GM18505 (cell line): ENCODE measurements at regions not wholly inside any gene's neighbourhood (a gene's known extent, or its start where the extent isn't known, plus 50 kb on each side); places are given as distances from the start of the nearest gene placed in this dataset.

ENCODE experiments used
- ATAC-seq: cut with Tn5 transposase; IDR thresholded peaks from one replicate; pipeline ENCODE4 v1.9.1; 2021; ENCODE audit not compliant: unreplicated experiment
- POLR2A ChIP-seq: IDR thresholded peaks from 4 replicates; pipeline ENCODE4 v1.6.1; 2011; ENCODE audit warnings: borderline replicate concordance; ENCODE audit not compliant: insufficient read depth, insufficient read length; ENCODE audit errors: extremely low read depth

GRCh38 chr4:17368408-17368807, 143.5 kb downstream of the QDPR start:
- ATAC-seq, result no peak
- no peak for TF ChIP-seq POLR2A

- TF ChIP-seq POLR2A, result no peak
- no peak for ATAC-seq
Observed at GRCh38 chr4:17367201-17367600, 144.7 kb downstream of the QDPR start.

GRCh38 chr4:17366496-17366895, 145.4 kb downstream of the QDPR start:
- ATAC-seq, result no peak
- no peak for TF ChIP-seq POLR2A

- ATAC-seq, result no peak
- no peak for TF ChIP-seq POLR2A
Observed at GRCh38 chr4:17362430-17362829, 149.5 kb downstream of the QDPR start.

GRCh38 chr4:17358241-17358640, 153.6 kb downstream of the QDPR start:
- no peak for ATAC-seq
- no peak for TF ChIP-seq POLR2A

- no peak for TF ChIP-seq POLR2A
- no peak for ATAC-seq
Observed at GRCh38 chr4:17356926-17357325, 155.0 kb downstream of the QDPR start.

GRCh38 chr4:17352357-17352756, 159.5 kb downstream of the QDPR start:
- TF ChIP-seq POLR2A, result no peak
- ATAC-seq, result no peak

GRCh38 chr4:17347445-17347844, 164.4 kb downstream of the QDPR start:
- peak; percentile 73 for ATAC-seq
- no peak for TF ChIP-seq POLR2A

GRCh38 chr4:17339376-17339775, 172.5 kb downstream of the QDPR start:
- ATAC-seq, result no peak

GRCh38 chr4:17336986-17337385, 174.9 kb downstream of the QDPR start:
- ATAC-seq, result no peak
- no peak for TF ChIP-seq POLR2A

More at GRCh38 chr4:17339376-17339775, 172.5 kb downstream of the QDPR start:
- TF ChIP-seq POLR2A, result no peak

GRCh38 chr4:17336524-17336961, 175.3 kb downstream of the QDPR start:
- ATAC-seq, result peak; percentile 93
- no peak for TF ChIP-seq POLR2A

- no peak for TF ChIP-seq POLR2A
- ATAC-seq, result no peak
Observed at GRCh38 chr4:17336069-17336468, 175.8 kb downstream of the QDPR start.

GRCh38 chr4:17335371-17335770, 176.5 kb downstream of the QDPR start:
- no peak for ATAC-seq
- TF ChIP-seq POLR2A, result no peak

GRCh38 chr4:17332478-17332877, 179.4 kb downstream of the QDPR start:
- TF ChIP-seq POLR2A, result no peak
- no peak for ATAC-seq

GRCh38 chr4:17329046-17329445, 182.8 kb downstream of the QDPR start:
- no peak for ATAC-seq
- TF ChIP-seq POLR2A, result no peak
